NCI-H82 treated with DMSO at 0.1 percent for 48 hours (cell line): ENCODE measurements at regions not wholly inside any gene's neighbourhood (a gene's known extent, or its start where the extent isn't known, plus 50 kb on each side); places are given as distances from the start of the nearest gene placed in this dataset.
A peak's percentile ranks its signal among the peaks of the same experiment; 100 is the strongest.

Experiments used
- DNase-seq: peaks from one replicate; lab custom pipeline; 2025; ENCODE audit not compliant: unreplicated experiment; lab: John Stamatoyannopoulos, UW

GRCh38 chr2:203812294-203813221, 55.0 kb upstream of the CTLA4 start:
- no peak for DNase-seq

DNA sequence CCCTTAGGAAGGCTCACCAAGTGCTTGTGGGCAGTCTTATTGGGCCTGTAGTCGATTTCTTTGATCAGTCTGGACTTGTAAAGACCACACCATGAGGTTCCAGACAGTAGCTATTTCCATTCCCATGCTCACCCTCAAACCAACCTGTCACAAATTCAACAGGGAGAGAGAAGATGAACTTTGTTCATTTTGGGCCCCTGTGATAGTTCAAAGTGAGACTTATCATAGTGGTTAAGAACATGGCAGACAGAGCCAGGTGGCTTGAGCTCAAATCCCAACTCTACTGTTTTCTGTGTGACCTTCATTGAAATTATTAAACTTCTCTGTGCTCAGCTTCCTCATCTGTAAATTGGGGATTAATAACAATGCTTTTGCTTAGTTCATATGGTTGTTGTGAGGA, 53.9 kb upstream of the CTLA4 start:
- no peak for DNase-seq

DNA sequence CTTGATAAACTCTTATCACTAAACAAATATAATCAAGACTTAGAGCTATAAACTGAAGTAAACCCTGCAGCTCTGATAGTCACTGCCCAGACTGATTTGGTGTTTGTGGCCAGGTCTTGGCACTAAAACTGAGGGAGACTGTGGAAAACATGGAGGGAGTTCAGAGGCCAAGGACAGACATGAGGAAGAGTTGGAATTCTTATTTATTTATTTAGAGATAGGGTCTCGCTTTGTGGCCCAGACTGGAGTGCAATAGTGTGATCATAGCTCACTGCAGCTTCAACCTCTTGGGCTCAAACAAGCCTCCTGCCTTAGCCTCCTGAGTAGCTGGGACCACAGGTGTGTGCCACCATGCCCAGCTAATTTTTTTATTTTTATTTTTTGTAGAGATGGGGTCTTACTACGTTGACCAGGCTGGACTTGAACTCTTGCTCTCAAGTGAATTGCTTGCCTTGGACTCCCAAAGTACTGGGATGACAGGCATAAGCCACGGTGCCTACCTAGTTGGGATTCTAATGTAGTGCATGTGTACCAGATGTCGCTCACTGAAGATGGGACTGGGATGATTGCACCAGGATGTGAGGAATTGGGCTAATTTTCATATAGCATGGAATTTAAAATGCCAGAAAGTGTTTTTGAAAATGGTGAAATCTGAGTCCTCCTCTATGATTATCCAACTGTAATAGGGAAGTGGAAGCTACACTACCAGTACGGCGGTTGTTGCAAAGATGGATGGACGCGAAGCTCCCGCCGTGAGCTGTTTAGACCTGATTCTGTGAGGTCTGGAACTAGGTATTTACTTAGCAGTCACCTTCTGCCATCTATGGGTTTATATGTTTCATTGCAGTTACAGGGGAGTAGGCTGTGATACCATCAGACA, 52.7 kb upstream of the CTLA4 start:
- DNase-seq: peak; percentile 72

GRCh38 chr2:203815541-203815898, 52.1 kb upstream of the CTLA4 start:
- no peak for DNase-seq

- no peak for DNase-seq
These were observed 50.4 kb upstream of the CTLA4 start for GRCh38 chr2:203817147-203817546.
